MCF 10A (cell line): ENCODE measurements at regions not wholly inside any gene's neighbourhood (a gene's known extent, or its start where the extent isn't known, plus 50 kb on each side); places are given as distances from the start of the nearest gene placed in this dataset.
"Not testable (repeated sequence)": the region's sequence is repeated elsewhere in the genome, so short reads cannot be mapped to it uniquely, and the experiment has no call there.

ENCODE experiments used
- BruUV-seq: library from RNA; stranded (reverse); fragments of 400-500 nt; replicated peaks from 2 replicates; lab custom pipeline; 2021; lab: Mats Ljungman, UMichigan
- CTCF ChIA-PET: fragments of 300-600 bp; sonication (Branson Sonifier 250); formaldehyde crosslinking; extraction: SDS; loops from one replicate; lab custom pipeline; 2021; ENCODE audit warnings: antibody characterized with exemption, inconsistent platforms; lab: Yijun Ruan, JAX
- POLR2A ChIA-PET: fragments of 300-600, 350-650 bp; sonication (Branson Sonifier 250); formaldehyde crosslinking; extraction: SDS; loops from one replicate; lab custom pipeline; 2020; ENCODE audit warnings: antibody characterized with exemption, inconsistent platforms; lab: Yijun Ruan, JAX
- DNase-seq: peaks from one replicate; pipeline ENCODE4 v3.0.0-alpha.2; 2018; ENCODE audit not compliant: unreplicated experiment
- H3K27ac Mint-ChIP-seq: one replicate; pipeline ENCODE4 v1.8.0; 2022; ENCODE audit warnings: mild to moderate bottlenecking, low read depth, mixed read lengths; ENCODE audit not compliant: unreplicated experiment
- H3K27me3 Mint-ChIP-seq: one replicate; pipeline ENCODE4 v1.8.0; 2022; ENCODE audit warnings: mixed read lengths; ENCODE audit not compliant: insufficient read depth, unreplicated experiment
- H3K36me3 Mint-ChIP-seq: one replicate; pipeline ENCODE4 v1.8.0; 2022; ENCODE audit warnings: mild to moderate bottlenecking, moderate library complexity, mixed read lengths; ENCODE audit not compliant: insufficient read depth, unreplicated experiment
- H3K4me1 Mint-ChIP-seq: one replicate; pipeline ENCODE4 v1.8.0; 2022; ENCODE audit warnings: mixed read lengths; ENCODE audit not compliant: insufficient read depth, unreplicated experiment
- H3K4me3 Mint-ChIP-seq: one replicate; pipeline ENCODE4 v1.8.0; 2022; ENCODE audit warnings: mild to moderate bottlenecking, moderate library complexity, mixed read lengths; ENCODE audit not compliant: unreplicated experiment
- H3K9me3 Mint-ChIP-seq: one replicate; pipeline ENCODE4 v1.8.0; 2022; ENCODE audit warnings: mixed read lengths; ENCODE audit not compliant: unreplicated experiment
- intact Hi-C: fragments of 100-400 bp; cut with micrococcal nuclease; formaldehyde crosslinking; loops from 2 replicates; pipeline ENCODE4 v1.14.1; 2022
- TF ChIP-seq, protein P1 (sequence below): fragments of 200-600 bp; IDR thresholded peaks from one replicate; pipeline ENCODE4 v1.8.0; 2022; ENCODE audit warnings: antibody characterized with exemption, mild to moderate bottlenecking; ENCODE audit not compliant: unreplicated experiment

DNA sequence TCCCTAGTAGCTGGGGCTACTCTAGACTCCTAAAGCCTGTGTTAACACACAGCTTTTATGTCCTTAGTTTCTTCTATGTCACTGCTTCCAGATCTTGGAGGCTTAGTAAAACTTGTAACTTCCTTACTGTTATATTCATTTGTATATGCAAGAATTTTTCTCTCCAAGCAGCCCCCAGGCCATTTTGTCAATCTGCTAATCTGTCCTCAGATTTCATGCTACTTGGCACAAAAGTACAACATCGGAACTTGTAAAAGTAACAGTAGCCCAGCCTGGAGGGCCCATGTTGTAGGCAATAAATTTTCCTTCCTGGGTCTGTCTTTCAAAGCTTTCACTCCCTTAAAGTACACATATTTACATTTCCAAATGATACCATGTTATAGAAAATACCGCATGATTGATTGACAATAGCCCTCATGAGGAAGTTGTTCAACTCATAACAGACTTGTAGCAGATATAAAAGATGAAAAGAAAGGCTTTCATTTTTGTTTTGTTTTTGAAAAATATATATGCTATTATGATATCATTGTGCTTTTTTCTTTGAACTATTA lies 324.2 kb downstream of the NEK10 start:
- ChIA-PET CTCF (interaction anchor here (0.7 kb wide), 1 partner anchor 30 kb away, joined by 3 read pairs; no protein-coding TSS in a partner anchor), POLR2A (no interaction called here)
- no peak for DNase-seq
- intact Hi-C loops, result no loop called here
- Mint-ChIP-seq H3K4me1 (peaks cover 5% of the 10 kb centered on the region), H3K27ac (no peak overlapping the region), H3K4me3 (no peak overlapping the region), H3K36me3 (no peaks in the 10 kb centered on the region), H3K27me3 (no peaks in the 10 kb centered on the region), H3K9me3 (no peaks in the 10 kb centered on the region)
- TF ChIP-seq, protein P1, sequence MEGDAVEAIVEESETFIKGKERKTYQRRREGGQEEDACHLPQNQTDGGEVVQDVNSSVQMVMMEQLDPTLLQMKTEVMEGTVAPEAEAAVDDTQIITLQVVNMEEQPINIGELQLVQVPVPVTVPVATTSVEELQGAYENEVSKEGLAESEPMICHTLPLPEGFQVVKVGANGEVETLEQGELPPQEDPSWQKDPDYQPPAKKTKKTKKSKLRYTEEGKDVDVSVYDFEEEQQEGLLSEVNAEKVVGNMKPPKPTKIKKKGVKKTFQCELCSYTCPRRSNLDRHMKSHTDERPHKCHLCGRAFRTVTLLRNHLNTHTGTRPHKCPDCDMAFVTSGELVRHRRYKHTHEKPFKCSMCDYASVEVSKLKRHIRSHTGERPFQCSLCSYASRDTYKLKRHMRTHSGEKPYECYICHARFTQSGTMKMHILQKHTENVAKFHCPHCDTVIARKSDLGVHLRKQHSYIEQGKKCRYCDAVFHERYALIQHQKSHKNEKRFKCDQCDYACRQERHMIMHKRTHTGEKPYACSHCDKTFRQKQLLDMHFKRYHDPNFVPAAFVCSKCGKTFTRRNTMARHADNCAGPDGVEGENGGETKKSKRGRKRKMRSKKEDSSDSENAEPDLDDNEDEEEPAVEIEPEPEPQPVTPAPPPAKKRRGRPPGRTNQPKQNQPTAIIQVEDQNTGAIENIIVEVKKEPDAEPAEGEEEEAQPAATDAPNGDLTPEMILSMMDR, result no peak
- BruUV-seq, result no TSS peak

DNA sequence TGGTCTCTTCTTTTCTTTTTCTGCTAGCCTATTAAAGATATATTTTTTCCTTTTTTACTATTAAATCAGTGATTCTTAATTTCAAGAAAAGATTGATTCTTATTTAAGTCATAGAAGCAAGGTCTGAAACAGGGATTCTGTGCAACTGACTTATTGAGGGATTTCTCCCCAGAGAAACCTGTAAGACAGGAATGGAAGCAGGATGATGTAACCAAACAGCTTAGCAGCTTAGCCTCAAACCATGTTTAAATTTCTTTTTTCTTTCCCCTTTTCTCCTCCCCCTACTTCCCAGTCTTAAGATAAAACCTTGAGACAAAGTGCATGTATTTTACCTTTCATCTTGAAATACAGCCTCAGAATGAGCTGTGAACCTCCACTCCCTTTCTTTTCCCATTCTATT lies 322.8 kb downstream of the NEK10 start:
- no peaks in the 10 kb centered on the region for H3K27me3 Mint-ChIP-seq
- intact Hi-C loops, result no loop called here
- TF ChIP-seq, protein P1, result no peak
- H3K36me3 Mint-ChIP-seq, result no peaks in the 10 kb centered on the region
- no peak overlapping the region for H3K27ac Mint-ChIP-seq
- ChIA-PET CTCF (interaction anchor here (0.6 to 0.8 kb wide), 3 partner anchors 68 to 1188 kb away, joined by 3 to 4 read pairs (median 3); no protein-coding TSS in a partner anchor), POLR2A (interaction anchor here (1.1 kb wide), 1 partner anchor 11 kb away, joined by 3 read pairs; no protein-coding TSS in a partner anchor)
- H3K4me1 Mint-ChIP-seq, result peaks cover 5% of the 10 kb centered on the region
- H3K9me3 Mint-ChIP-seq, result no peaks in the 10 kb centered on the region
- DNase-seq, result no peak
- H3K4me3 Mint-ChIP-seq, result no peak overlapping the region
- BruUV-seq, result no TSS peak

DNA sequence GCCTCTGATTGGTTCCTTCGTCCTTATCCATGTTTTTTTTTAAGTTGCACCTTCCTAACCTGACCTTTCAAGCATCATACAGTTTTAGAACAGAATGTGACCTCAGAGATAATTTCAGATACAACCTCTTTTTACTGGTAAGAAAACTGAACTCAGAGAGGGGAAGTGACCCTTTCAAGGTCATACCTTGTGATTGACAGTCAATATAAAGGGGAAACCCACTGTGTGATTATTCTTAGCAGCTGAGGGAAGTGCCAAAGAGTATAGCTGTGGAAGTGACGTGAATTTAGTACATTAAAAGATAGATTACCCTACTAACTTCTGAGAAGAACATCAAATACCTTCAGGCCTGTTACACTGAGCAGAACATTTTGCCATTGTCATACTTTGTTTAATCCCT lies 319.4 kb downstream of the NEK10 start:
- H3K36me3 Mint-ChIP-seq, result no peaks in the 10 kb centered on the region
- ChIA-PET CTCF (no interaction called here), POLR2A (no interaction called here)
- H3K4me3 Mint-ChIP-seq, result no peak overlapping the region
- peaks cover 7% of the 10 kb centered on the region for H3K9me3 Mint-ChIP-seq
- intact Hi-C loops, result no loop called here
- no peaks in the 10 kb centered on the region for H3K4me1 Mint-ChIP-seq
- TF ChIP-seq, protein P1, result no peak
- no peaks in the 10 kb centered on the region for H3K27me3 Mint-ChIP-seq
- BruUV-seq, result no TSS peak
- no peak overlapping the region for H3K27ac Mint-ChIP-seq
- DNase-seq, result no peak

DNA sequence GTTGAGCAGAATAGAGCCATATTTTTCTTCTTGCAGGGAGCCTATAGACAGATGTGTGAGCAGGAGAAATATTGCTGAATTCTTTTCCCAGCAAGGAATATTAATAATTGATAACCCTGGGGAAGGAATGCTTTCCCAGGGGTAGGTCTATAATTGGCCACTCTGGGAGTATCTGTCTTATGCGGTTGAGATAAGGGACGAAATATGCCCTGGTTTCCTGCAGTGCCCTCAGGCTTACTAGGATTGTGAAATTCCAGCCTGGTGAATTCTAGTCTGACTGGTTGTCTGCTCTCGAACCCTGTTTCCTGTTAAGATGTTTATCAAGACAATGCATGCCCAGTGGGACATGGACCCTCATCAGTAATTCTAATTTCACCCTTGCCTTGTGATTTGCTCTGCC lies 317.7 kb downstream of the NEK10 start:
- BruUV-seq, CTCF ChIA-PET, H3K36me3 Mint-ChIP-seq: not testable (repeated sequence)

DNA sequence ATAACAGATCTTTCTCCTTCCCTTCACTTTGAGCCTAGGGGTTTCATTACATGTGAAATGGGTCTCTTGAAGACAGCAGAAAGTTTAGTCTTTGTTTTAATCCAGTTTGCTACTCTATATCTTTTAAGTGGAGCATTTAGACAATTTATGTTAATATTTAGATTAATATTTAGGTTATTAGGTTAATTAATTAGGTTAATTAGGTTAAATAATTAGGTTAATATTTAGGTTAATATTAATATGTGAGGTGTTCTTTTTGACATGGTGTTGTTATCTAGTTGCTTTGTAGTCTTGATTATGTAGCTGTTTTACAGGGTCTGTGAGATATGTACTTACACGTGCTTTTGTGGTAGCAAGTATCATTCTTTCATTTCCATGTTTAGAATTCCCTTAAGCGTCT lies 312.9 kb downstream of the NEK10 start:
- Mint-ChIP-seq H3K4me3 (no peak overlapping the region), H3K9me3 (peaks cover 7% of the 10 kb centered on the region), H3K27ac (no peak overlapping the region), H3K36me3 (no peaks in the 10 kb centered on the region), H3K27me3 (no peaks in the 10 kb centered on the region), H3K4me1 (no peaks in the 10 kb centered on the region)
- ChIA-PET CTCF (no interaction called here), POLR2A (no interaction called here)
- BruUV-seq, result no TSS peak
- TF ChIP-seq, protein P1, result no peak
- no peak for DNase-seq
- intact Hi-C loops, result no loop called here

More for the DNA sequence above, 317.7 kb downstream of the NEK10 start:
- H3K4me1 Mint-ChIP-seq, DNase-seq, H3K4me3 Mint-ChIP-seq, H3K27ac Mint-ChIP-seq, H3K9me3 Mint-ChIP-seq, POLR2A ChIA-PET, intact Hi-C loops, H3K27me3 Mint-ChIP-seq: not testable (repeated sequence)
